ENCODE measurements at regions not wholly inside any gene's neighbourhood (a gene's known extent, or its start where the extent isn't known, plus 50 kb on each side); places are given as distances from the start of the nearest gene placed in this dataset.

- no peak for TF ChIP-seq CTCF (IDR thresholded peaks at IDR 0.05; ENCODE audit: borderline replicate concordance, extremely low read depth, low read length, poor library complexity, severe bottlenecking)
- no peak for TF ChIP-seq EZH2 (IDR thresholded peaks at IDR 0.05; ENCODE audit: borderline replicate concordance, low read depth, low read length, severe bottlenecking)
Observed at GRCh38 chr11:113551645-113552044, 76.4 kb upstream of the DRD2 start.

All from DND-41 (cell line).